ENCODE measurements at regions not wholly inside any gene's neighbourhood (a gene's known extent, or its start where the extent isn't known, plus 50 kb on each side); places are given as distances from the start of the nearest gene placed in this dataset.

DNA sequence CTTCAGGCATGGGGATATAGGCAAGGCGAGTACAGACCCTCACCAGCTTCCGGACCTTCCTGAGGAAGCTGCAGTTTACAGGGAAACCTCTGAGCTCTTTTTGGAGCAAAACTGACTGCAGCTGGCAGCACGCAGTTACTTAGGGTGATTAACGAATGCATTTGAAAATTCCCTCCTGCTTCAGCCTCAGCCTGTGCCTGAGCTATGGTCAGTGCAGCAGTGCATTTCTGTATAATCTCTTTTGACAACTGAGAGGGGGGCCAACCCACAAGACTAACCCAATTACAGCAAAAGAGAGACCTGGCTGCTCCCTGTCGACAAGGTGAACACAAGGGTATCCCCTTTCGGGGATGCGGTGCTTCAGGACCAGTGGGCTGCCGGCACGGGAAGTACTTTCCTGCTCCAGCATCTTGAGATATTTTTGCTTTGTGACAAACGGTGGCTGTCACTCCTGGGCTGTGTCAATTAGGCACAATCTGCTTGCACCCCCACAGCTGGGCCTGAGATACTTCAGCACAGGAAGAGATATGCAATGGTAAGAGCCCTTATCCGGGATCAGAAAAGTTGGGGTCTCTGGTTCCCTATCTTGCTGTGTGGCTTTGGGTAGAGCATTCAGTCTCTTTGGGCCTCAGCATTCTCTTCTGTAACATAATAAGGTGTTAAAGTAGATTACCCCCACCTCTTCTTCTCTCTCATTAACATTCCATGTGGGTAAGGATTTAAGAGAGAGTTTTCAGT is 141.0 kb downstream of the TMEM17 start:
- DNase-seq = no peak

- no peak for DNase-seq
These were observed 142.8 kb downstream of the TMEM17 start for GRCh38 chr2:62363166-62363565.

- no peak for DNase-seq
These were observed 143.4 kb downstream of the TMEM17 start for GRCh38 chr2:62362561-62362960.

GRCh38 chr2:62361964-62362363 is 144.0 kb downstream of the TMEM17 start:
- DNase-seq = no peak

GRCh38 chr2:62354771-62355561 is 151.0 kb downstream of the TMEM17 start:
- DNase-seq = no peak

- DNase-seq = no peak
These were observed 154.0 kb downstream of the TMEM17 start for GRCh38 chr2:62352031-62352430.

DNA sequence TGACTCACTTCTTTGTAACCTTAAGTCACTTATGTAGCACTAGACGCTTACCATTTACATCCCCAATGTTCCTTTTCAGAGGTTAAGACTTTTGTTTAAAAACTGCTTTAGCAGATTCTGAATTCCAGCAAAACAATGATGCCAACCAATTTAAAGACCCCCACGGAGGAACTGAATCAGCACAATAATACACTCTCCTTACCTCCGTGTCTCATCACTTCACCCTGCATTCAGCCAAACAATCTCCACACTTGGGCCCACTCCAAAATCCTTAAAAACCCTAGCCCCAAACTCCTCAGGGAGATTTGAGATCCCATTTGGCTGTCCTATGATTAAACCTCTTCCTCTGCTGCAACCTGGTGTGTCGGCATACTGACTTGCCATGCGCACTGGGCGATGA is 153.9 kb downstream of the B3GNT2 start:
- no peak for DNase-seq

DNA sequence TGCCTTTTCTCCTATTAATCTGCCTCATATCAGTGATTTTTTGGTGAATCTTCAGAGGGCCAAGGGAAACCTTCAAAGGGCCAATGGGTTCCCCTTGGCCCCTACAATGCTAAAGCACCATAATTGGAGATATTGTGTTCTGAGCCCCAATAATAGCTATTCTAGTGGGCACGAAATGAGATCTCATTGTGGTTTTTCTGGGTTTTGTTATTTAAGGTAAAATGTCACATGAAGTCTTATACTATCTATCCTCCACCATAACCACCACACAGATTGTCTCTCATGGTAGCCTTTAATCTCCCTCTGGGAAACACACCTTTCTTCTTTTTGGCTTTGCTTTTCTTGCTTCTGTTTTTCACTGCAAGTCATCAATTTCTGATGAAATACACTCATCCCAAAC is 152.8 kb downstream of the B3GNT2 start:
- no peak for DNase-seq

DNA sequence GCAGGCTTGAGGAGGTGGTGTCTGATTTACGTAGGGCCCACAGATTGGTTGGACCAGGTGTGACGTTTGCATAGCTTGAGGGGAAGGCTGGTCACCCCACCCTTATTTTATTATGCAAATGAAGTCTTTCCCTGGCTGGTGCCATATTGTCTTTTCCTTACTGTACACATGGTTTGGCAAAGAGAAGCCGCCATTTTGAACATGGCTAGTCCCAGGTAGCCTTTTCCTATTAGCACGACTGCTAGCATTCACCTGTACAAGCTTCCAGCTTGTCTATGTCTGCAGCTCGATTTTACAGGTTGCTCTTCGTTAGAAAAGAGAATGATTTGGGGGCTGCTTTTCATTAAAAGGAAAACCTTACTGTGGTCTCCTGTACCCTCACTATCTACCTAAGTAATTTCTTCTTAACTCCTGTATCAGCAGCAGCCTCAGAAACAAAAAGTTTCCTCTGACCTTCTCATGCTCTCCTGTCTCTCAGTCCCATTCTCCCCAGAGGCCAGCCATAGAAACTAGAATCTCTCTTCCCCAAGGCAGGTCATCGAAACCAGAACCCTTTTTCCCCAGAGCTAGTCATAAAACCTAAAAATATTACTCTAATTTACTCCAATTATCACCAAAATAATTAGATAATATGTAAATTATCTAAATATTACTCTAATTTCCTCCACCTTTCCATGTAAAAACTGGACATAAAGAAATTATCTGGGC is 151.8 kb downstream of the B3GNT2 start:
- no peak for DNase-seq

DNA sequence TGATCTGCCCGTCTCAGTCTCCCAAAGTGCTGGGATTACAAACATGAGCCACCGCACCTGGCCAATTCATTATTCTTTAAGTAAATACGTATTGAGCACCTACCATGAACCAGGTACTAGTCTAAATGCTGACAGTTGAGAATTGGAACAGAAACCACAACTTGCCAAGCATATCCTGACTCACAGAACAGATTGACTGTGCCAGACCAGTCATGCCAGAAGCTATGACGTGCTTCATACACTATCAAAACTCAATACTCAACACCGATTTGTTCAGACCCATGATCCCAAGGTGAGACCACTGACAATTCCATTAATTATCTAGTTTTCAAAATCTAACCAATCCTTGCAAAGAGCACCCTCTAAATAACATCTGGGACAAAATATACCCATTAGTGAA is 148.6 kb downstream of the B3GNT2 start:
- no peak for DNase-seq

GRCh38 chr2:62343636-62344337 is 147.9 kb downstream of the B3GNT2 start:
- no peak for DNase-seq

DNA sequence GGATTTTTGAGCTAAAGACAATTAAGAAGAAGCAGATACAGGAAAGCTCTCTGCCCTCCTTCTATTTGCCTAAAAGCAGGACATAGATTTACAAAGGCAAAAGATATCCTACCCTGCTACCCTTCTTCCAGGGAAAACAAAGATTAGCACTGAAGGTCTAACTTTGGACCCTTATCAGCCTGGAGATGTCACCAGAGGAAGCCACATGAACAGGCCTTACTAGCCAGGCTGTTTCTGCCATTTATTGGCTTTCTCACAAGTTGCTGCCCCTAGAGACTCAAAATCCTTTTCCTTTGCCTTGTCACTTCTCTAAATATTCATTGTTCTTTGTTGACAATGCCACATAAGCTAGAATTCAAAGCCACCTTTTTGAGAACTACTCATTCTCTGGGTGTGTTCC is 147.3 kb downstream of the B3GNT2 start:
- DNase-seq = no peak

- DNase-seq = peak; percentile 4
These were observed 145.1 kb downstream of the B3GNT2 start for GRCh38 chr2:62340994-62341484.

DNA sequence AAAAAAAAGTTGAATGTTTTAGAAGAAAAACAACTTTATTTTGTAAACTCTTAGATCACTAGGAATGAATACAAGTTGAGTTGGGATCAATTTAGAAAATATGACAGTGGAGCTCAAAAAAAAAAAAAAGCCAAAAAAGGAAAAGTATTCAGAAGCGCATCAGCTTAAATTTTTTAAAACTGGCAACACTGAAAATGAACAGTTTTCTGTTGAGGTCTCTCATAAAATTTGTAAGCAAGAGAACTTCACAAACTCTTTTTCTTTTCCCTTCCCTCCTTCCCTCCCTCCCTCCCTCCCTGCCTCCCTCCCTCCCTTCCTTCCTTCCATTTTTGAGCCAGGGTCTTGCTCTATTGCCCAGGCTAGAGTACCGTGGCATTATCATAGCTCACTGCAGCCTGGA is 143.9 kb downstream of the B3GNT2 start:
- no peak for DNase-seq

DNA sequence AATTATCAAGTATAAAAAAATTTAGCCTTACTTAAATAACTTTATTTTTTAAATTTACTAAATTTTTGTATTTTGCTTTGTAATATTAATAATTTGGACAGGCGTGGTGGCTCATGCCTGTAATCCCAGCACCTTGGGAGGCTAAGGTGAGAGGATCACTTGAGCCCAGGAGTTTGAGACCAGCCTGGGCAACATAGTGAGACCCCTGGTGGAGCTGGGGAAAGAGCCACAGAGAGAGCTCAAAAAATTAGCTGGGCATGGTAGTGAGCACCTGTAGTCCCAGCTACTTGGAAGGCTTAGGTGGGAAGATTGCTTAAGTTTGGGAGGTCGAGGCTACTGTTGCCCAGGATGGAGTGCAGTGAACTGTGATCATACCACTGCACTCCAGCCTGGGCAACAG is 143.5 kb downstream of the B3GNT2 start:
- no peak for DNase-seq

DNA sequence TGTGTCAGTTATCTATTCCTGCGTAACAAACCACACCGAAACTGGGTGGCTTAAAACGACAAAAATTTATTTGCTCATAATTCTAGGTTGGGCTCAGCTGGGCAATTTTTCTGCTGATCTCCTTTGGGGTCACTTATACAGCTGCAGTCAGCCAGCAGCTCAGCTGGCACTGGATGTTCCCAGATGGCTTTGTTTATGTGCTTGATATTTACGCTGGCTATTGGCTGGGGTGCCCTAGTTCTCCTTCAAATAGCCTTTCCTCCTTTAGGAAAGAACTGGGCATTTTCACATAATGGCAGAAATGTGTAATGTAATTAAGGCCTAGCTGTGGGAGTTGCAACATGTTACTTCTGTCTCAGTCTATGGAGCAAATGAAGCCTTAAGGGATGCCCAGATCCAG is 142.2 kb downstream of the B3GNT2 start:
- no peak for DNase-seq

DNA sequence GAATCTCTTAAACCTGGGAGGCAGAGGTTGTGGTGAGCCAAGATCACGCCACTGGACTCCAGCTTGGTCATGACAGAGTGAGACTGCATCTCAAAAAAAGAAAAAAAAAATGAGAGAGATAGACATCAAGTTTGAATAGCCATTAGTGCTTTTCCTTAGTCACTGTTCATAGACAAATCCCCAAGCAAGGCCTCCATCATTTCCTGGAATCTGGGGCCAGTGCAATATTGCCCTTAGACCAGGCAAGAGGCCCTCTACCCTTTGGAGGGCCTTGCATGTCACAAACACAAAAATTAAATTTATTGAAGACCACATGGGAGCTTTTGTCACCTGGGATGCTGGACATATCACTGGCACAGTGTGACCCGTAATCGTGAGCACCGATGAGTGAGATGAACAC is 141.5 kb downstream of the B3GNT2 start:
- DNase-seq = no peak

DNA sequence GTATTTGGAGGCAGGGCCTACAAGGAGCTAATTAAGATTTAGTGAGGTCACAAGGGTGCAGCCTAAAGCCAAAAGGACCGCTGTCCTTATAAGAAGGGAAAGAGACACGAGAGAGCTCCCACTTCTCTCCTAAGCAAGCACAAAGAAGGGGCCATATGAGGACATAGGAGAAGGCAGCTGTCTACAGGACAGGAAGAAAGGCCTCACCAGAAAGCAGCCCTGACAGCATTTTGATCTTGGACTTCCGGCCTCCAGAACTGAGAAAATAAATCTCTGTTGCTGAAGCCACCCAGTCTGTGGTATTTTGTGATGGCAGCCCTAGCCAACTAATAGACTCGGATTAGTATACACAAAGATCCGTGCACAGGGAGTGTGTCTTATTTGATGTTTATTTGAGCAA is 139.7 kb downstream of the B3GNT2 start:
- DNase-seq = no peak

DNA sequence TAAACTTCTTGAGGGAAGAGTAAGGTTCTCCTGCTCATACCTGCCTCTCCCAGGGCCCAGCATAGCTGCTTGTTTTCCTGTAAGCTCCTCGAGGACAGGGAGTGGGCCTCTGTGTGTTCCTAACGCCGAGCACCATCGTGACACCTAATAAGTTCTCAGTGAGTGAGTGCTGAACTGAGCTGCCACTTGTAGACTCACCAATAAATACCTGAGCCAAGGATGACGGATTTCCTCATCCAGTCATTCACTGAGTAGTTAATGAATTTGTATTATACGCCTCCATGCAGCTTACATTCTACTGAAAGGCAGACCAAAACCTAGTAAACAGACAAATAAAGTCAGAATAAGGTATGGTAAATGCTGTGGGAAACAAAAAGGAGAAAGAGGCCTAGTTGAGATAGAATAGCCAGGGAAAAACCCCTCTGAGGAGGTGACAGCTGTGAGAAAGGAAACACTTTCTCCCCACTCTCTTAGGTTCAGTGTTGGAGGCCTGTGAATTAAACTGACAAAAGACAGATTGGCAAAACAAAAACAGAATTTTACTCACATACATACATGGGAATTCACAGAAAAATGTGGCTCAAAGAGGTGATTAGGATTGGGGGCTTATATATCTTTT is 138.6 kb downstream of the B3GNT2 start:
- no peak for DNase-seq

- DNase-seq = no peak
These were observed 138.1 kb downstream of the B3GNT2 start for GRCh38 chr2:62334009-62334408.

DNA sequence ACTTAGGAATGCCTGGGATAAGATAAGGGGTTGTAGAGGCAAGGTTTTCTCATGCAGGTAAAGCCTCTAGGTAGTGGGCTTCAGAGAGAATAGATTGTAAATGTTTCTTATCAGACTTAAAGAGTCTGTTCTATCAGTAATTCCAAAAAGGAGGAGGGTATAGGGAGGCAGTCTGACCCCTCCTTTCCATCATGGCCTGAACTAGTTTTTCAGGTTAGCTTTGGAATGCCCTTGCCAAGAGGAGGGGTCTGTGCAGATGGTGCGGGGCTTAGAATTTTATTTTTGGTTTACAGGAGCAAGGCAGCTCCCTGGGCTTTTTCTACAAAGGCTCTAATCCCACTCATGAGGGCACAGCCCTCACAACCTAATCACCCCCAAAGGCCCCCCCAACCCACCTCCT is 135.0 kb downstream of the B3GNT2 start:
- no peak for DNase-seq

DNA sequence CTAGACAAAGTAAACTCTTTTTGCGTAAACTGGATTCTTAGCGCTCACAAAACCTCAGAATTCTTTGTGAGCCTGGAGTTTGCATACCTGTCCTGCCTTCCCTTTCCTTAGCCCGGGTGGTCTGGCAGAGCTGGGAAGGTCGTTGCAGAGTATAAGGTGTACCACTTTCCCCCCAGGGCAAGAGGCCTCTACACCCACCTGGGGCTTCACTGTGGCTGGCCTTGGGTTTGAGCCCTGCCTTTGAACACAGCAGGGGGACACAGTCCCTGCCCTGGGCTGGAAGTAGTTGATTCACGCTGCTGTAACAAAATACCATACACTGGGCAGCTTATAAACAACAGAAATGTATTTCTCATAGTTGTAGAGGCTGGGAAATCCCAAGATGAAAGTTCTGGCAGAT is 133.9 kb downstream of the B3GNT2 start:
- DNase-seq = no peak

GRCh38 chr2:62326735-62327134 is 130.8 kb downstream of the B3GNT2 start:
- DNase-seq = no peak

Data from T1000 (cell line).